ENCODE measurements at regions not wholly inside any gene's neighbourhood (a gene's known extent, or its start where the extent isn't known, plus 50 kb on each side); places are given as distances from the start of the nearest gene placed in this dataset.

DNA sequence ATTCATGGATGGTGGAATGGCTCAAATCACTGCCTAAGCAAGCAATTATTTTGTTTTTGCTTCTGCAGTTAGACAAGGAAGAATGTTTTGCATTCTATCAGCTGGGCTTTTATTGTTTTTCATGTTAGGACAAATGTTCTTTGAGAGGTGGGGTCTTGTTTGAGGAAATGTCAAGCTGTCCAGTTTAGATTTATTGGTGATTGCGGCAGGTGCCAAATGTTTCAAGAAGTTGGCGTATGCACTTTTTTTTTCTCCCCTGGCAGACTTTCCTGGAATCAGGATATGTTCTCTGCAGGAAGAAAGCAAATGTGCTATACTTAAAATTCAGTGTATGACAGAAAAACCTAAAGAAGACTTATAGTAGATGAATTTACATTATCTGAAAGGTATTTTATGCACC lies 81.0 kb upstream of the JAG1 start:
- intact Hi-C loops (cut with DNase I): no loop called here
- Histone ChIP-seq H3K27me3 (no peaks in the 10 kb centered on the region), H3K4me1 (peaks cover 0 to 5% (median 0%) of the 10 kb centered on the region in 4 donors), H3K36me3 (no peaks in the 10 kb centered on the region), H3K27ac (replicated peaks in 1 of 4) (no peak overlapping the region), H3K9me3 (no peaks in the 10 kb centered on the region), H3K4me3 (no peak overlapping the region)
- no peak for TF ChIP-seq EP300 (IDR thresholded peaks at IDR 0.05)
- no peak for TF ChIP-seq POLR2A (IDR thresholded peaks at IDR 0.05; ENCODE audit: low read depth)
- TF ChIP-seq POLR2AphosphoS5 (IDR thresholded peaks at IDR 0.05): no peak
- TF ChIP-seq, protein P1, sequence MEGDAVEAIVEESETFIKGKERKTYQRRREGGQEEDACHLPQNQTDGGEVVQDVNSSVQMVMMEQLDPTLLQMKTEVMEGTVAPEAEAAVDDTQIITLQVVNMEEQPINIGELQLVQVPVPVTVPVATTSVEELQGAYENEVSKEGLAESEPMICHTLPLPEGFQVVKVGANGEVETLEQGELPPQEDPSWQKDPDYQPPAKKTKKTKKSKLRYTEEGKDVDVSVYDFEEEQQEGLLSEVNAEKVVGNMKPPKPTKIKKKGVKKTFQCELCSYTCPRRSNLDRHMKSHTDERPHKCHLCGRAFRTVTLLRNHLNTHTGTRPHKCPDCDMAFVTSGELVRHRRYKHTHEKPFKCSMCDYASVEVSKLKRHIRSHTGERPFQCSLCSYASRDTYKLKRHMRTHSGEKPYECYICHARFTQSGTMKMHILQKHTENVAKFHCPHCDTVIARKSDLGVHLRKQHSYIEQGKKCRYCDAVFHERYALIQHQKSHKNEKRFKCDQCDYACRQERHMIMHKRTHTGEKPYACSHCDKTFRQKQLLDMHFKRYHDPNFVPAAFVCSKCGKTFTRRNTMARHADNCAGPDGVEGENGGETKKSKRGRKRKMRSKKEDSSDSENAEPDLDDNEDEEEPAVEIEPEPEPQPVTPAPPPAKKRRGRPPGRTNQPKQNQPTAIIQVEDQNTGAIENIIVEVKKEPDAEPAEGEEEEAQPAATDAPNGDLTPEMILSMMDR (IDR thresholded peaks at IDR 0.05): no peak
- no peak for DNase-seq (ENCODE audit: extremely low spot score)
- 30% methylated on average over 2 of the region's 2 CpGs for WGBS

DNA sequence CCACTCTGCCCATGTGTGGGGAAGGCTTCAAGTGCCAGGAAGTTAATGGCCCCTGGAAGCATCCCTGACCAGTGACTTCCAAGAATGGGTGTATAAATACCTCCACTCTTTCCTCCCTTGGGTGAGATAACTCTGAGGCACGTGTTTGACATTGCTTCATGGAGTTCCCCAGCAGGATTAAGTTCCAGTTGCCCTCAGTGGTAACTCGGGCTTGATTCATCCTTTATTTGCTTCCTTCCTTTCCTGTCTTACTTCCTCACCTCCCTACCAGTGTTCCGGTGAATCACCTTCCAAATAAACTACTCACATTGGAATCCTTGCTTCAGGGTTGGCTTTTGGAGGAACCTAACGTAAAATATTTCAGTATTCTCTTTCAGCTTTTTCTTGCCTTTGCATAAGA lies 84.6 kb upstream of the JAG1 start:
- Histone ChIP-seq H3K27me3 (no peaks in the 10 kb centered on the region), H3K9me3 (no peaks in the 10 kb centered on the region), H3K4me3 (no peak overlapping the region), H3K36me3 (no peaks in the 10 kb centered on the region), H3K27ac (replicated peaks in 1 of 4) (no peak overlapping the region), H3K4me1 (peaks cover 0 to 5% (median 0%) of the 10 kb centered on the region in 4 donors)
- intact Hi-C loops (cut with DNase I): no loop called here
- WGBS: 84% methylated on average over 4 of the region's 4 CpGs
- TF ChIP-seq EP300 (IDR thresholded peaks at IDR 0.05) (no peak), POLR2A (IDR thresholded peaks at IDR 0.05; ENCODE audit: low read depth) (no peak), POLR2AphosphoS5 (IDR thresholded peaks at IDR 0.05) (no peak)
- TF ChIP-seq, protein P1 (IDR thresholded peaks at IDR 0.05): no peak
- no peak for DNase-seq (ENCODE audit: extremely low spot score)

DNA sequence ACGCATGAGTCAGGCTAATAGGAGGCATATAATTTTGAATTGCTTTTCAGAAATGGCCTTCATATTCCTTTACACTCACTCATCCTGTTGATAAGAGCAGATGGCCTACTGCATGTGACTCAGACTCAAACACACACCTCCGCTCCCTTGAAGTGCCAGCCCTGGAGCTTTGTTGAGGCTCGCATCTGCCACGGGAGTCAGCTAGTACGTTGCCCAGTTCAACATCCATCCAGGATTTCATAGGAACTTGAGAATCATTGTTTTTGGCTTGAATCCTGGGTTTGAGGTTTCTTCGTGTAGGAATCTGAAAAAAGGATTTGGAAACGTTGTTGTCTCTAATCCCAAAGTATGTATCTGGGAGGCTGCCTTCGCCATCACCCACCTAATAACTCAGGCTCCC lies 87.4 kb upstream of the JAG1 start:
- intact Hi-C loops (cut with DNase I): no loop called here
- DNase-seq (ENCODE audit: extremely low spot score): no peak
- Histone ChIP-seq H3K36me3 (no peaks in the 10 kb centered on the region), H3K4me3 (no peak overlapping the region), H3K9me3 (no peaks in the 10 kb centered on the region), H3K4me1 (no peaks in the 10 kb centered on the region), H3K27ac (replicated peaks in 1 of 4) (no peak overlapping the region), H3K27me3 (no peaks in the 10 kb centered on the region)
- TF ChIP-seq EP300 (IDR thresholded peaks at IDR 0.05): no peak
- TF ChIP-seq, protein P1 (IDR thresholded peaks at IDR 0.05): no peak
- no peak for TF ChIP-seq POLR2AphosphoS5 (IDR thresholded peaks at IDR 0.05)
- no peak for TF ChIP-seq POLR2A (IDR thresholded peaks at IDR 0.05; ENCODE audit: low read depth)
- 78% methylated on average over 8 of the region's 8 CpGs for WGBS

DNA sequence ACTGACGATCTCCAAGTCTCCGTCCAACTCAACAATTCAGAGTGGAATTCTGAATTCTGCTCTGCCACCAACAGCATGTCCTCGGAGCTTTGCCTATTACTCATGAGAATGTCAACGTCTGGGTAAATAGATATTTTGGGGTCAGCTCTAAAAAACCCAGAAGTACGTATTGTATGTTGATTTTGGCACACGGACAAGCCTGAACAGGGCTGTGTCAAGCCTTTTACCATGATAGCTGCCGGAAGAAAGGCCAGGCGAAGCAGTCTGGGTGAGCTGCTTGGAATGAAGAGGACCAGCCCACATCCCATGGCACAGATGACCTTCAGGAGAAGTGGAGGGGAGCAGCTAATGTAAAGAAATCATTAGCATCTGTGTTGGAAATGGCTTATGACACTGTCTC lies 88.0 kb upstream of the JAG1 start:
- Histone ChIP-seq H3K9me3 (no peaks in the 10 kb centered on the region), H3K36me3 (no peaks in the 10 kb centered on the region), H3K4me1 (no peaks in the 10 kb centered on the region), H3K27me3 (no peaks in the 10 kb centered on the region), H3K27ac (replicated peaks in 1 of 4) (no peak overlapping the region), H3K4me3 (no peak overlapping the region)
- no peak for DNase-seq (ENCODE audit: extremely low spot score)
- 85% methylated on average over 8 of the region's 8 CpGs for WGBS
- TF ChIP-seq POLR2AphosphoS5 (IDR thresholded peaks at IDR 0.05): no peak
- TF ChIP-seq, protein P1 (IDR thresholded peaks at IDR 0.05): no peak
- TF ChIP-seq EP300 (IDR thresholded peaks at IDR 0.05): no peak
- TF ChIP-seq POLR2A (IDR thresholded peaks at IDR 0.05; ENCODE audit: low read depth): no peak
- intact Hi-C loops (cut with DNase I): no loop called here

DNA sequence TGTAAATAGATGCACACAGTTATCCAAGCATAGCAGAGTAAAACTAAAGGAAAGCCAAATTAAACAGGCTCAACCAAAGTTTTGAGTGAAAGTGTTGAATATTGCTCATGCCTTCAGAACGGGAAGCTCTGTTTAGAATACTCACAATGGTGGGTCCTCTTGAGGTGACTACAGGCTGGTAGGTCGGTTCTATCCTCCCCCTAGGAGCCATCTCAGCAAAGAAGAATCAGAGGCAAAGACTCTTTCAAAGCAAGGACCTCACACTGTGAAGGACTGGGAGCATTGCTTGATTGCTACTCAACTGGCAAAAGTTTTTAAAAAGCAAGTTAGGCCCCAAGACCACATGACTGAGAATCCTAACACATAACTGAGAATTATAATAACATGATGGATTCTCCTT lies 88.4 kb upstream of the JAG1 start:
- TF ChIP-seq POLR2A (IDR thresholded peaks at IDR 0.05; ENCODE audit: low read depth) (no peak), POLR2AphosphoS5 (IDR thresholded peaks at IDR 0.05) (no peak), EP300 (IDR thresholded peaks at IDR 0.05) (no peak)
- TF ChIP-seq, protein P1 (IDR thresholded peaks at IDR 0.05): no peak
- no peak for DNase-seq (ENCODE audit: extremely low spot score)
- WGBS: 85% methylated on average over 2 of the region's 2 CpGs

More for the DNA sequence above, 88.4 kb upstream of the JAG1 start:
- no peak overlapping the region for H3K4me3 ChIP-seq
- no peaks in the 10 kb centered on the region for H3K4me1 ChIP-seq
- H3K36me3 ChIP-seq: no peaks in the 10 kb centered on the region
- no peaks in the 10 kb centered on the region for H3K27me3 ChIP-seq
- no peaks in the 10 kb centered on the region for H3K9me3 ChIP-seq
- no peak overlapping the region for H3K27ac ChIP-seq (replicated peaks in 1 of 4)
- intact Hi-C loops (cut with DNase I): no loop called here
